Ishikawa (cell line): ENCODE measurements at regions not wholly inside any gene's neighbourhood (a gene's known extent, or its start where the extent isn't known, plus 50 kb on each side); places are given as distances from the start of the nearest gene placed in this dataset.

Experiments used
- EP300 ChIP-seq: IDR thresholded peaks from 2 replicates; pipeline ENCODE4 v1.6.1; 2012; ENCODE audit warnings: borderline replicate concordance
- FOXM1 ChIP-seq: IDR thresholded peaks from 2 replicates; pipeline ENCODE4 v1.6.1; 2012; ENCODE audit warnings: low read depth, borderline replicate concordance
- RAD21 ChIP-seq: IDR thresholded peaks from 2 replicates; pipeline ENCODE4 v1.6.1; 2012; ENCODE audit warnings: low read depth
- TAF1 ChIP-seq: IDR thresholded peaks from 2 replicates; pipeline ENCODE4 v1.6.1; 2012; ENCODE audit warnings: low read depth, mild to moderate bottlenecking
- TCF12 ChIP-seq: IDR thresholded peaks from 2 replicates; pipeline ENCODE4 v1.6.1; 2012; ENCODE audit warnings: low read depth
- TEAD4 ChIP-seq: IDR thresholded peaks from 2 replicates; pipeline ENCODE4 v1.6.1; 2012
- YY1 ChIP-seq: IDR thresholded peaks from 2 replicates; pipeline ENCODE4 v1.6.1; 2012; ENCODE audit warnings: low read depth
- TF ChIP-seq, protein P1 (sequence below): IDR thresholded peaks from 2 replicates; pipeline ENCODE4 v1.6.1; 2012

DNA sequence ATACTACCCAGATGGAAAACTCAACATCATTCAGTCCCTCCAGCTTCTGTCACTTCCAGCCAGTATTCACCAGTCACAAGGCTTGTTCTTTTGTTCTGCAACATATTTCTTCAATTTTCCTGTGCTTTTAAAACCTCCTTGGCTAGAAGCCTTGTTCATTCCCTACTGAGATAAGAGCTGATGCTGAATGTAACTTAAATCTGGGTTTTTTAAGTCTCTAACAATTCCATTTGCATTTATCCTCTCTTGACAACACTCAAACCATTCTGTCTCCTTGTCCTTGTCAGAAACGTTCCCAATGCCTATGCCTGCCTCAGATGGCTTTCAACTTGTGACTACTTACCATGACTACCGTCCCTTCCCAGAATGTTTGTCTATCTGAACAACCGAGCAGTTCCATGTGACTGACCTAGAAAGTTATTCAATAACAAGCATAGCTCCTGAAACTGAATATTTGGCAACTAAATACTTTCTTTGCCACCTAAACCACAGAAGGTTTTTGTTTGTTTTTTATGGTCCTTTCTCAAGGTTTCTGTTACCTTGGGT lies 682.9 kb upstream of the GALNTL6 start:
- no peak for TF ChIP-seq TCF12
- no peak for TF ChIP-seq FOXM1
- TF ChIP-seq, protein P1, sequence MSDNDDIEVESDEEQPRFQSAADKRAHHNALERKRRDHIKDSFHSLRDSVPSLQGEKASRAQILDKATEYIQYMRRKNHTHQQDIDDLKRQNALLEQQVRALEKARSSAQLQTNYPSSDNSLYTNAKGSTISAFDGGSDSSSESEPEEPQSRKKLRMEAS = no peak
- TF ChIP-seq RAD21 = no peak
- no peak for TF ChIP-seq EP300
- TF ChIP-seq TEAD4 = no peak
- TF ChIP-seq YY1 = no peak
- TF ChIP-seq TAF1 = no peak
